IPS-NIHi11 (cell line): ENCODE measurements at regions not wholly inside any gene's neighbourhood (a gene's known extent, or its start where the extent isn't known, plus 50 kb on each side); places are given as distances from the start of the nearest gene placed in this dataset.
A peak's percentile ranks its signal among the peaks of the same experiment; 100 is the strongest.

Experiments used
- DNase-seq: peaks from one replicate; pipeline ENCODE4 v3.0.0; 2012; ENCODE audit warnings: mixed read lengths, low spot score

GRCh38 chr13:40429706-40430545 lies 236.5 kb downstream of the FOXO1 start:
- DNase-seq: no peak

- DNase-seq: no peak
Measured at GRCh38 chr13:40432018-40432978, 234.1 kb downstream of the FOXO1 start.

- no peak for DNase-seq
Measured at GRCh38 chr13:40433001-40433400, 233.4 kb downstream of the FOXO1 start.

GRCh38 chr13:40433577-40433976 lies 232.9 kb downstream of the FOXO1 start:
- DNase-seq: no peak

GRCh38 chr13:40434516-40435397 lies 231.7 kb downstream of the FOXO1 start:
- DNase-seq: no peak

- DNase-seq: no peak
Measured at GRCh38 chr13:40438022-40438680, 228.3 kb downstream of the FOXO1 start.

- no peak for DNase-seq
Measured at GRCh38 chr13:40438999-40439797, 227.2 kb downstream of the FOXO1 start.

GRCh38 chr13:40439928-40440327 lies 226.5 kb downstream of the FOXO1 start:
- DNase-seq: no peak

GRCh38 chr13:40440990-40441820 lies 225.2 kb downstream of the FOXO1 start:
- peak; percentile 29 for DNase-seq

GRCh38 chr13:40442231-40442630 lies 224.2 kb downstream of the FOXO1 start:
- no peak for DNase-seq

GRCh38 chr13:40442826-40443225 lies 223.6 kb downstream of the FOXO1 start:
- no peak for DNase-seq

- no peak for DNase-seq
Measured at GRCh38 chr13:40444241-40444640, 222.2 kb downstream of the FOXO1 start.

- DNase-seq: peak; percentile 56
Measured at GRCh38 chr13:40445557-40445990, 220.9 kb downstream of the FOXO1 start.

GRCh38 chr13:40446365-40446764 lies 220.1 kb downstream of the FOXO1 start:
- DNase-seq: no peak

- no peak for DNase-seq
Measured at GRCh38 chr13:40447857-40448256, 218.6 kb downstream of the FOXO1 start.

- no peak for DNase-seq
Measured at GRCh38 chr13:40452038-40452666, 214.3 kb downstream of the FOXO1 start.

- no peak for DNase-seq
Measured at GRCh38 chr13:40452741-40453334, 213.6 kb downstream of the FOXO1 start.

- no peak for DNase-seq
Measured at GRCh38 chr13:40453351-40454021, 213.0 kb downstream of the FOXO1 start.
